ENCODE measurements at regions not wholly inside any gene's neighbourhood (a gene's known extent, or its start where the extent isn't known, plus 50 kb on each side); places are given as distances from the start of the nearest gene placed in this dataset.

DNA sequence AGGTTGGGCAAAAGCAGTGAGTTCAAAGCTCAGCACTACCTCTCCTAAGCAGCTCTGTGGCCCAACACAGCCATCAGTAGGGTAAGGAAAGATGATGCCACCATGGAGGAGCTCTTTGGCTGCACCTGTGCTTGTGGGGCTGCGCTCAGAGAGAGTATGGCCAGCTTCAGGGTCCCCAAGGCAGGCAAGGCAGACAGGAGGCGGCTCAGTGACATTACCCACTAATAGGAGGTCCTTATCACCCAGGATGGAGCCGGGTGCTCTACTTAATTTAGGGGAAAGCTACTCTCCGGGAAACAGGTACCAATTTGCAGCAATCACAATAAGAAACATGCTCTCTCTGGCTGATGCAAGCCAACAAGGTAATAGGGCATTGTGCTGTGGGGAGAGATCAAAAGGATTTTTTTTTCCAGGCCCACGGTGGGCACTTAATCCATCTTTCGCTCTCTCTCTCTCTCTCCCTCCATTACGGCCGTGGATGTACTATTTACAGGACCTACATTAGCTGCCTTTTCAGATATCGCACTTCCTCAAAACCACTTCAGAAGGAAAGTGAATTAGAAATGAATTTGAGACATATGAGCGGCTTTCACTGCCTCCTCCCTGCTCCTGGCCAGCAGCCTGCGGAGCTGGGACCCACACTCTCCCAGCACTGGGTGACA, 446.3 kb downstream of the SOX6 start:
- no peak for DNase-seq
- Histone ChIP-seq H3K9me3 (replicated peaks) (no peaks in the 10 kb centered on the region), H3K27me3 (ENCODE audit: low read depth) (no peaks in the 10 kb centered on the region), H3K4me1 (peaks cover 28% of the 10 kb centered on the region), H3K36me3 (no peaks in the 10 kb centered on the region), H3K27ac (replicated peaks) (no peak overlapping the region), H3K4me3 (no peak overlapping the region)
- TF ChIP-seq, protein P1, sequence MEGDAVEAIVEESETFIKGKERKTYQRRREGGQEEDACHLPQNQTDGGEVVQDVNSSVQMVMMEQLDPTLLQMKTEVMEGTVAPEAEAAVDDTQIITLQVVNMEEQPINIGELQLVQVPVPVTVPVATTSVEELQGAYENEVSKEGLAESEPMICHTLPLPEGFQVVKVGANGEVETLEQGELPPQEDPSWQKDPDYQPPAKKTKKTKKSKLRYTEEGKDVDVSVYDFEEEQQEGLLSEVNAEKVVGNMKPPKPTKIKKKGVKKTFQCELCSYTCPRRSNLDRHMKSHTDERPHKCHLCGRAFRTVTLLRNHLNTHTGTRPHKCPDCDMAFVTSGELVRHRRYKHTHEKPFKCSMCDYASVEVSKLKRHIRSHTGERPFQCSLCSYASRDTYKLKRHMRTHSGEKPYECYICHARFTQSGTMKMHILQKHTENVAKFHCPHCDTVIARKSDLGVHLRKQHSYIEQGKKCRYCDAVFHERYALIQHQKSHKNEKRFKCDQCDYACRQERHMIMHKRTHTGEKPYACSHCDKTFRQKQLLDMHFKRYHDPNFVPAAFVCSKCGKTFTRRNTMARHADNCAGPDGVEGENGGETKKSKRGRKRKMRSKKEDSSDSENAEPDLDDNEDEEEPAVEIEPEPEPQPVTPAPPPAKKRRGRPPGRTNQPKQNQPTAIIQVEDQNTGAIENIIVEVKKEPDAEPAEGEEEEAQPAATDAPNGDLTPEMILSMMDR (IDR thresholded peaks at IDR 0.05; ENCODE audit: borderline replicate concordance): no peak
- intact Hi-C loops (cut with micrococcal nuclease): no loop called here

DNA sequence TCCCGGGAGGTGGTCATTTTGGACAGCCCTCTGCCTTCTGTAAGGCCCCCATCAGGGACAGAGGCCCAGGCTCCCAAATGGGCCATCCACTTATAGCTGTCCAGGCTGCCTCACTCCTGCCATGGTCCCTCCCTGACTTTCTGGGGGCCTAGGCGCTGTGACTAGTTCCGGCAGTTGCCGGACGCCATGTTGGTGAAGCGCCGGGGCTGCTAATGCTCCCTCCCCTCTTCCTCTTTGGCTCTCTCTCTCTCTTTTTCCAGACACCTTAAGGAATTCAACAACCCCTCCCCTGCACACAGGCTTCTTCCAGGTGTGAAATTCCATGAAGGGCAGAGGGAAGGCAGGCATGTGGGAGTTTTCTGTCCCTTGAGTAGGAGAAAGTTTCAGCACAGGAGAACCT, 445.6 kb downstream of the SOX6 start:
- Histone ChIP-seq H3K36me3 (no peaks in the 10 kb centered on the region), H3K9me3 (replicated peaks) (no peaks in the 10 kb centered on the region), H3K4me3 (no peak overlapping the region), H3K27ac (replicated peaks) (no peak overlapping the region), H3K4me1 (peaks cover 28% of the 10 kb centered on the region), H3K27me3 (ENCODE audit: low read depth) (no peaks in the 10 kb centered on the region)
- intact Hi-C loops (cut with micrococcal nuclease): no loop called here
- TF ChIP-seq, protein P1 (IDR thresholded peaks at IDR 0.05; ENCODE audit: borderline replicate concordance): no peak
- DNase-seq: no peak

DNA sequence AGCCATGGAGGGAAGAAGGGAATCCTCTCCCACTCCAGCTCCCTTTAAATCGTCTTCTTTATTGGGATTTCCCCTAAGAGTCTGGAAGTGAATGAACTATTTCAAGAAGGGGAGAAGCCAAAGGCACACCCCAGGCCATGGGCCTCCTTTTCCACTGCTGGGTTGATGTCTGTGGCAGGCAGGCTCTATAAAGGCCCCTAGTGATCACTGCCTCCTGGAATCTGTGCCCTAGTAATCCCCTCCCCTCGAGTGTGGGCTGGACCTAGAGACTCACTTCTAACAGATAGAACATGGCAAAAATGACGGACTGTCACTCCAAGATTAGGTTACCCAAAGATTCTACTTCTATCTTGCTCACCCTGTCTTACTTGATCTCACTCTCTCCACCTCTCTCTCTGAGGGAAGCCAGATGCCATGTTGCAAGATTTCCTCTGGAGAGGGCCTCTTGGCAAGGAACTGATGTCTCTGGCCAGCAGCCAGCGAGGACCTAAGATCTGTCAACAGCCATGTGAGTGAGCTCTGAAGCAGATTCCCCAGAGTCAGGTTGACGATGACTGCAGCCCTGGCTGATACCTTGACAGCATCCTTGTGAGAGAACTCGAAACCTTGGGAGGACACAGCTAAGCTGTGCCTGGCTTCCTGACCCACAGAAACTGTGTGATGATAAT, 444.8 kb downstream of the SOX6 start:
- Histone ChIP-seq H3K9me3 (replicated peaks) (no peaks in the 10 kb centered on the region), H3K4me1 (peaks cover 28% of the 10 kb centered on the region), H3K27ac (replicated peaks) (no peak overlapping the region), H3K4me3 (no peak overlapping the region), H3K36me3 (no peaks in the 10 kb centered on the region), H3K27me3 (ENCODE audit: low read depth) (no peaks in the 10 kb centered on the region)
- TF ChIP-seq, protein P1 (IDR thresholded peaks at IDR 0.05; ENCODE audit: borderline replicate concordance): no peak
- intact Hi-C loops (cut with micrococcal nuclease): no loop called here
- DNase-seq: peak; percentile 69

DNA sequence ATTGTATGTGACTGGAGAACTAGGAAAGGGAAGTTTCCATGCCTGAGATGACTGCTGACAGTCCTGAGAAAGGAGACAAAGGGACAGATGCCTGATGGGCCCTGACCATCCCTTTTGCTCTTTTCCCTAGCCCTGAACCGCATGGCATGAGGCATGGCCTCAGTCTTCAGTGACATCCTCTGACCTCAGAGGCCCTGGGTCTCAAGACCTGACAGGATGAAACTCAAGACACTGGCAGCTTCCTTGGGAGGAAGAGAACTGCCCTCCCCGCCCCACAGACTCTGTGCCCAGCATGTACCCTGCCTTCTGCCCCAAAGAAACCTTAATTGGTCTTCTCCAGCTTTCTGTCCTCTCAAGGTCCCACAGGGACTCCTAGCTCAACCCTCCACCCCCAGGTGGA, 444.1 kb downstream of the SOX6 start:
- H3K27me3 ChIP-seq (ENCODE audit: low read depth): no peaks in the 10 kb centered on the region
- DNase-seq: no peak
- intact Hi-C loops (cut with micrococcal nuclease): no loop called here
- peaks cover 28% of the 10 kb centered on the region for H3K4me1 ChIP-seq
- H3K27ac ChIP-seq (replicated peaks): no peak overlapping the region
- no peaks in the 10 kb centered on the region for H3K36me3 ChIP-seq
- TF ChIP-seq, protein P1 (IDR thresholded peaks at IDR 0.05; ENCODE audit: borderline replicate concordance): no peak
- no peaks in the 10 kb centered on the region for H3K9me3 ChIP-seq (replicated peaks)
- H3K4me3 ChIP-seq: no peak overlapping the region

DNA sequence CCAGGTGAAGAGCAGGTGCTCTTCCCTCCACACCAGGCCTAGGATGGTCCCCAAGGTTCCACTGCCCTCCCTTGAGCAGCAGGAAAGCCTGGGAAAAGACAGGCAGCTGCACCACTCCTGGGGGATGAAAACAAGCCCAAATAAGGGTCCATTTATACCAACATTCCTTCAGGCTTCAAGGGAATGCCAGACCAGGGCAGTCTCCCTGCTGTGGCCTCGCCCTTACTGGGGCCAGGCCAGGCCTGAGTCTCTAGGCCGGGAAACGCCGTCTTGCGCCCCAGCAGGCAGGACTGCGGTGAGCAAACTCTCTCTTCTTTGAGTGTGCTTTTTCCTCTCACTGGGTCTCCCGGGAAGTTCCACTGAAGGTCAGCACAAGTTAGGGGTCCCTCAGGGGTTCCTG, 443.5 kb downstream of the SOX6 start:
- DNase-seq: no peak

More for the DNA sequence above, 443.5 kb downstream of the SOX6 start:
- TF ChIP-seq, protein P1 (IDR thresholded peaks at IDR 0.05; ENCODE audit: borderline replicate concordance): no peak
- H3K27me3 ChIP-seq (ENCODE audit: low read depth): no peaks in the 10 kb centered on the region
- no peaks in the 10 kb centered on the region for H3K9me3 ChIP-seq (replicated peaks)
- no peak overlapping the region for H3K4me3 ChIP-seq
- no peak overlapping the region for H3K27ac ChIP-seq (replicated peaks)
- intact Hi-C loops (cut with micrococcal nuclease): no loop called here
- H3K36me3 ChIP-seq: no peaks in the 10 kb centered on the region
- peaks cover 28% of the 10 kb centered on the region for H3K4me1 ChIP-seq
